ENCODE measurements at regions not wholly inside any gene's neighbourhood (a gene's known extent, or its start where the extent isn't known, plus 50 kb on each side); places are given as distances from the start of the nearest gene placed in this dataset.

DNA sequence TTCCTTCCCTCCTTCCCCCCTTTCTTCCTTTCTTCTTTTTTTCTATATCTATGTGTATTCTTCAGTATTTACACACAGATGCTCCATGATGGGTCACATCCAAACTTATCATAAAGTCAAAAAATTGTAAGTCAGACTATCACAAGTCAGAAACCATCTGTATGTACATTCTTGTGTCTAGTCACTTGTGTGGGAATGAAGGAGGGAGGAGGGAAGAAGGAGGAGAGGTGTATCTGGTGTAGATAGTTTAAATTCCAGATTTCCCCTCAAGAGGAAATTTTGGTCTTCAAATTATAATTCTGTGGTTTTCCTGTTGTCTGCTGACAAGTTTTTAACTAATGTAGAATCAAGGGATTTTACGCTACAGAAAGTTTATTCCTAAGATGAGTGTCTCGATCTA lies 287.2 kb downstream of the ETV1 start:
- TF ChIP-seq, protein P1, sequence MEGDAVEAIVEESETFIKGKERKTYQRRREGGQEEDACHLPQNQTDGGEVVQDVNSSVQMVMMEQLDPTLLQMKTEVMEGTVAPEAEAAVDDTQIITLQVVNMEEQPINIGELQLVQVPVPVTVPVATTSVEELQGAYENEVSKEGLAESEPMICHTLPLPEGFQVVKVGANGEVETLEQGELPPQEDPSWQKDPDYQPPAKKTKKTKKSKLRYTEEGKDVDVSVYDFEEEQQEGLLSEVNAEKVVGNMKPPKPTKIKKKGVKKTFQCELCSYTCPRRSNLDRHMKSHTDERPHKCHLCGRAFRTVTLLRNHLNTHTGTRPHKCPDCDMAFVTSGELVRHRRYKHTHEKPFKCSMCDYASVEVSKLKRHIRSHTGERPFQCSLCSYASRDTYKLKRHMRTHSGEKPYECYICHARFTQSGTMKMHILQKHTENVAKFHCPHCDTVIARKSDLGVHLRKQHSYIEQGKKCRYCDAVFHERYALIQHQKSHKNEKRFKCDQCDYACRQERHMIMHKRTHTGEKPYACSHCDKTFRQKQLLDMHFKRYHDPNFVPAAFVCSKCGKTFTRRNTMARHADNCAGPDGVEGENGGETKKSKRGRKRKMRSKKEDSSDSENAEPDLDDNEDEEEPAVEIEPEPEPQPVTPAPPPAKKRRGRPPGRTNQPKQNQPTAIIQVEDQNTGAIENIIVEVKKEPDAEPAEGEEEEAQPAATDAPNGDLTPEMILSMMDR (IDR thresholded peaks at IDR 0.05; ENCODE audit: low read length): no peak
- TF ChIP-seq EZH2phosphoT487 (IDR thresholded peaks at IDR 0.05; ENCODE audit: low read length) (no peak), EZH2 (optimal IDR thresholded peaks at IDR 0.05; ENCODE audit: low read depth, low read length) (no peak)
